ENCODE measurements at regions not wholly inside any gene's neighbourhood (a gene's known extent, or its start where the extent isn't known, plus 50 kb on each side); places are given as distances from the start of the nearest gene placed in this dataset.

GRCh38 chrX:5250106-5250505 is 978.6 kb downstream of the NLGN4X start:
- 80 to 86% methylated on average over 5 of the region's 5 CpGs for WGBS, 2 donors
- Histone ChIP-seq H3K4me3 (no peak overlapping the region), H3K36me3 (no peaks in the 10 kb centered on the region), H3K9me3 (no peaks in the 10 kb centered on the region), H3K27ac (no peak overlapping the region), H3K27me3 (no peaks in the 10 kb centered on the region), H3K4me1 (no peaks in the 10 kb centered on the region)
- DNase-seq: no peak
- TF ChIP-seq POLR2AphosphoS5 (IDR thresholded peaks at IDR 0.05) (no peak), POLR2A (IDR thresholded peaks at IDR 0.05) (no peak)
- TF ChIP-seq, protein P1, sequence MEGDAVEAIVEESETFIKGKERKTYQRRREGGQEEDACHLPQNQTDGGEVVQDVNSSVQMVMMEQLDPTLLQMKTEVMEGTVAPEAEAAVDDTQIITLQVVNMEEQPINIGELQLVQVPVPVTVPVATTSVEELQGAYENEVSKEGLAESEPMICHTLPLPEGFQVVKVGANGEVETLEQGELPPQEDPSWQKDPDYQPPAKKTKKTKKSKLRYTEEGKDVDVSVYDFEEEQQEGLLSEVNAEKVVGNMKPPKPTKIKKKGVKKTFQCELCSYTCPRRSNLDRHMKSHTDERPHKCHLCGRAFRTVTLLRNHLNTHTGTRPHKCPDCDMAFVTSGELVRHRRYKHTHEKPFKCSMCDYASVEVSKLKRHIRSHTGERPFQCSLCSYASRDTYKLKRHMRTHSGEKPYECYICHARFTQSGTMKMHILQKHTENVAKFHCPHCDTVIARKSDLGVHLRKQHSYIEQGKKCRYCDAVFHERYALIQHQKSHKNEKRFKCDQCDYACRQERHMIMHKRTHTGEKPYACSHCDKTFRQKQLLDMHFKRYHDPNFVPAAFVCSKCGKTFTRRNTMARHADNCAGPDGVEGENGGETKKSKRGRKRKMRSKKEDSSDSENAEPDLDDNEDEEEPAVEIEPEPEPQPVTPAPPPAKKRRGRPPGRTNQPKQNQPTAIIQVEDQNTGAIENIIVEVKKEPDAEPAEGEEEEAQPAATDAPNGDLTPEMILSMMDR (IDR thresholded peaks at IDR 0.05): no peak
- intact Hi-C loops (cut with DNase I): no loop called here

GRCh38 chrX:5242091-5242790 is 986.4 kb downstream of the NLGN4X start:
- WGBS, 2 donors: 45 to 52% methylated on average over 7 of the region's 7 CpGs
- no peaks in the 10 kb centered on the region for H3K4me1 ChIP-seq
- H3K27ac ChIP-seq: no peak overlapping the region
- H3K9me3 ChIP-seq: no peaks in the 10 kb centered on the region
- H3K36me3 ChIP-seq: no peaks in the 10 kb centered on the region
- intact Hi-C loops (cut with DNase I): no loop called here
- H3K27me3 ChIP-seq: no peaks in the 10 kb centered on the region
- no peak for DNase-seq
- H3K4me3 ChIP-seq: no peak overlapping the region
- TF ChIP-seq EP300 (IDR thresholded peaks at IDR 0.05): no peak
- no peak for TF ChIP-seq POLR2AphosphoS5 (IDR thresholded peaks at IDR 0.05)
- no peak for TF ChIP-seq POLR2A (IDR thresholded peaks at IDR 0.05)
- TF ChIP-seq, protein P1 (IDR thresholded peaks at IDR 0.05): no peak

- TF ChIP-seq, protein P1 (IDR thresholded peaks at IDR 0.05): no peak
- no peak for TF ChIP-seq EP300 (IDR thresholded peaks at IDR 0.05)
- 78 to 87% methylated on average over 4 of the region's 4 CpGs for WGBS, 2 donors
- H3K36me3 ChIP-seq: no peaks in the 10 kb centered on the region
- H3K9me3 ChIP-seq: no peaks in the 10 kb centered on the region
- no peaks in the 10 kb centered on the region for H3K27me3 ChIP-seq
- intact Hi-C loops (cut with DNase I): no loop called here
- DNase-seq: no peak
- H3K4me1 ChIP-seq: no peaks in the 10 kb centered on the region
- H3K27ac ChIP-seq: no peak overlapping the region
- H3K4me3 ChIP-seq: no peak overlapping the region
Measured at GRCh38 chrX:5236749-5237148, 991.9 kb downstream of the NLGN4X start.

DNA sequence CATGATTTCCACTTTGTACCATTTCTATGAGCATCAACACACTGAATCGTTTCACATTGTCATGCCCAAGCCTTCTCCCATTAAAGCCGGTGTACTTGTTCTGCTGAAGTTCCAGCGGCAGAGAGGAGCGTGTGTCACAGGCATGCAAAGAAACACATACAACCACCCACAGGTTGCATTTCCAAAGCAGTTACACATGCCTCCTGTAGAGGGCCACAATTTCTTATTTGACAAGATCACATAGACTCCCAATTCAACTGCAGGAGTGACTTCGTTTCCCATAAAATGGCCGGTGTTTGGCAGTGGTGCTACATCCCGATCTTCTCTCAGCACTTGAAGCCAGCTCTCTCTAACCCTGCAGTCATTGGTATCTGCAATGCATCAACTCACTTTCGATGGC is 992.6 kb downstream of the NLGN4X start:
- Histone ChIP-seq H3K36me3 (no peaks in the 10 kb centered on the region), H3K27ac (no peak overlapping the region), H3K9me3 (no peaks in the 10 kb centered on the region), H3K4me3 (no peak overlapping the region), H3K27me3 (no peaks in the 10 kb centered on the region), H3K4me1 (no peaks in the 10 kb centered on the region)
- no peak for TF ChIP-seq POLR2AphosphoS5 (IDR thresholded peaks at IDR 0.05)
- no peak for TF ChIP-seq EP300 (IDR thresholded peaks at IDR 0.05)
- TF ChIP-seq POLR2A (IDR thresholded peaks at IDR 0.05): no peak
- TF ChIP-seq, protein P1 (IDR thresholded peaks at IDR 0.05): no peak
- DNase-seq: no peak
- intact Hi-C loops (cut with DNase I): no loop called here
- 74 to 79% methylated on average over 8 of the region's 8 CpGs for WGBS, 2 donors

DNA sequence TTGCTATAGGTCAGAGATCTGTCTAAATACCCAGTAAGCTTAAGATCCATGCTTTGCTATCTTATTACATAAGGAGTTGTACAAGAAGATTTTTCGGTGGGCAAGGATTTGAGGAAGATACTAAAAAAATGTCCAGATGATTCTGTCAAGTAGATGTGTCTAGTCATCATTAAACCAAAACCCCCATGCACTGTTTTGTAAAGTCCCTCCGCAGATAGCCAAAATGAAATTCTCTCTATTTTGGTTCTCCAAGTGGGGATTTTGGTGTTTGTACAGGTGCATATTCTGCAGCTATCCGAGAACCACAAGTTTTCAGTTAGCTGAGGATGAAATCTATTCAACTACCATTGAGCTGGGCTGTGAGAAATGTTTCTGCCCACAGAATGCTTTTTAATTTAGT is 994.8 kb downstream of the NLGN4X start:
- Histone ChIP-seq H3K4me3 (no peak overlapping the region), H3K4me1 (no peaks in the 10 kb centered on the region), H3K9me3 (no peaks in the 10 kb centered on the region), H3K36me3 (no peaks in the 10 kb centered on the region), H3K27ac (no peak overlapping the region), H3K27me3 (no peaks in the 10 kb centered on the region)
- DNase-seq: no peak
- intact Hi-C loops (cut with DNase I): no loop called here
- WGBS, 2 donors: 83 to 92% methylated on average over 3 of the region's 3 CpGs
- TF ChIP-seq EP300 (IDR thresholded peaks at IDR 0.05): no peak
- TF ChIP-seq POLR2A (IDR thresholded peaks at IDR 0.05): no peak
- TF ChIP-seq, protein P1 (IDR thresholded peaks at IDR 0.05): no peak
- no peak for TF ChIP-seq POLR2AphosphoS5 (IDR thresholded peaks at IDR 0.05)

Data from sigmoid colon (tissue), 6 donors.